22Rv1 (cell line): ENCODE measurements at regions not wholly inside any gene's neighbourhood (a gene's known extent, or its start where the extent isn't known, plus 50 kb on each side); places are given as distances from the start of the nearest gene placed in this dataset.

Experiments used
- CTCF ChIP-seq: fragments of 450-650 bp; IDR thresholded peaks from 2 replicates; pipeline ENCODE4 v1.5.1; 2017; ENCODE audit warnings: mild to moderate bottlenecking
- ZFX ChIP-seq: fragments of 450-650 bp; IDR thresholded peaks from 2 replicates; pipeline ENCODE4 v1.6.1; 2017; ENCODE audit warnings: antibody characterized with exemption, borderline replicate concordance

- TF ChIP-seq CTCF (no peak), ZFX (no peak)
Observed at GRCh38 chr3:176074096-176074495, 1123.2 kb downstream of the TBL1XR1 start.
